Fibroblast of gingiva (primary cell): ENCODE measurements at regions not wholly inside any gene's neighbourhood (a gene's known extent, or its start where the extent isn't known, plus 50 kb on each side); places are given as distances from the start of the nearest gene placed in this dataset.

Source experiments
- DNase-seq: peaks from one replicate; pipeline ENCODE4 v3.0.0-alpha.2; 2011; ENCODE audit warnings: low read depth

- DNase-seq, result no peak
These were observed 534.4 kb downstream of the MID1IP1 start for GRCh38 chrX:39335513-39336235.

- DNase-seq, result peak; percentile 0
These were observed 535.5 kb downstream of the MID1IP1 start for GRCh38 chrX:39336671-39337311.

- DNase-seq, result no peak
These were observed 536.2 kb downstream of the MID1IP1 start for GRCh38 chrX:39337451-39337850.

GRCh38 chrX:39338583-39338982 lies 537.3 kb downstream of the MID1IP1 start:
- DNase-seq, result no peak

- no peak for DNase-seq
These were observed 555.0 kb downstream of the MID1IP1 start for GRCh38 chrX:39356119-39356807.

- DNase-seq, result no peak
These were observed 558.8 kb downstream of the MID1IP1 start for GRCh38 chrX:39360101-39360500.

GRCh38 chrX:39361736-39362135 lies 560.5 kb downstream of the MID1IP1 start:
- no peak for DNase-seq

GRCh38 chrX:39367416-39367815 lies 566.2 kb downstream of the MID1IP1 start:
- DNase-seq, result no peak

GRCh38 chrX:39372115-39372514 lies 570.9 kb downstream of the MID1IP1 start:
- DNase-seq, result no peak

- no peak for DNase-seq
These were observed 575.9 kb downstream of the MID1IP1 start for GRCh38 chrX:39377157-39377556.

GRCh38 chrX:39377773-39378172 lies 576.5 kb downstream of the MID1IP1 start:
- no peak for DNase-seq

GRCh38 chrX:39381422-39381821 lies 580.2 kb downstream of the MID1IP1 start:
- DNase-seq, result no peak

- DNase-seq, result no peak
These were observed 583.7 kb downstream of the MID1IP1 start for GRCh38 chrX:39384996-39385395.

GRCh38 chrX:39388730-39389129 lies 587.5 kb downstream of the MID1IP1 start:
- no peak for DNase-seq

- no peak for DNase-seq
These were observed 595.2 kb downstream of the MID1IP1 start for GRCh38 chrX:39396358-39396995.

- DNase-seq, result no peak
These were observed 596.4 kb downstream of the MID1IP1 start for GRCh38 chrX:39397561-39398199.

- DNase-seq, result no peak
These were observed 597.1 kb downstream of the MID1IP1 start for GRCh38 chrX:39398215-39398962.

GRCh38 chrX:39398963-39399261 lies 597.7 kb downstream of the MID1IP1 start:
- no peak for DNase-seq

- no peak for DNase-seq
These were observed 598.1 kb downstream of the MID1IP1 start for GRCh38 chrX:39399387-39399786.

GRCh38 chrX:39401483-39402110 lies 600.3 kb downstream of the MID1IP1 start:
- no peak for DNase-seq

GRCh38 chrX:39402158-39402557 lies 600.9 kb downstream of the MID1IP1 start:
- no peak for DNase-seq
